Keratinocyte (primary cell): ENCODE measurements at regions not wholly inside any gene's neighbourhood (a gene's known extent, or its start where the extent isn't known, plus 50 kb on each side); places are given as distances from the start of the nearest gene placed in this dataset.

ENCODE experiments used
- DNase-seq: peaks from one replicate; pipeline ENCODE4 v3.0.0-alpha.2; 2011; ENCODE audit warnings: low read depth, missing footprints, low spot score
- FAIRE-seq: peaks from 2 replicates; lab custom pipeline; 2011; peaks lifted over from hg19 to GRCh38; lab: Jason Lieb, UNC
- H2AFZ ChIP-seq: 2 replicates; pipeline ENCODE4 v1.6.0; 2012; ENCODE audit warnings: low read length, control low read depth, inconsistent platforms; ENCODE audit not compliant: control insufficient read depth
- H3K27ac ChIP-seq: 2 replicates; pipeline ENCODE4 v1.5.1; 2011; ENCODE audit warnings: low read length; ENCODE audit not compliant: control insufficient read depth, insufficient read depth
- H3K27me3 ChIP-seq: 3 replicates; pipeline ENCODE4 v1.6.0; 2011; ENCODE audit warnings: low read length; ENCODE audit not compliant: control insufficient read depth, insufficient read depth; ENCODE audit errors: extremely low read depth
- H3K36me3 ChIP-seq, 2 experiments: 2 replicates in 1 of 2; 3 replicates in 1 of 2; pipeline ENCODE4 v1.5.1; 2011; ENCODE audit warnings: low read length in 2 of 2, mild to moderate bottlenecking in 1 of 2; ENCODE audit not compliant: control insufficient read depth in 2 of 2, insufficient read depth in 2 of 2; ENCODE audit errors: extremely low read depth in 1 of 2
- H3K4me1 ChIP-seq: 3 replicates; pipeline ENCODE4 v1.5.1; 2011; ENCODE audit warnings: low read length; ENCODE audit not compliant: control insufficient read depth, insufficient read depth; ENCODE audit errors: extremely low read depth
- H3K4me2 ChIP-seq: 3 replicates; pipeline ENCODE4 v1.6.0; 2011; ENCODE audit warnings: low read depth, low read length; ENCODE audit not compliant: control insufficient read depth, insufficient read depth; ENCODE audit errors: extremely low read depth
- H3K4me3 ChIP-seq, 3 experiments: fragments of 200-600 bp in 1 of 3; sonication (generic) in 1 of 3; 2 replicates in 2 of 3; 3 replicates in 1 of 3; pipeline ENCODE4 v1.5.1; 2011 to 2016; ENCODE audit warnings: low read length in 3 of 3, mild to moderate bottlenecking in 3 of 3, control low read depth in 2 of 3, inconsistent platforms in 1 of 3, low read depth in 1 of 3, mixed read lengths in 1 of 3, mixed run types in 1 of 3, moderate library complexity in 1 of 3; ENCODE audit not compliant: control insufficient read depth in 2 of 3, insufficient read depth in 2 of 3; ENCODE audit errors: extremely low read depth in 1 of 3
- H3K79me2 ChIP-seq: 2 replicates; pipeline ENCODE4 v1.6.0; 2012; ENCODE audit warnings: low read length; ENCODE audit not compliant: control insufficient read depth, insufficient read depth
- H3K9ac ChIP-seq: 3 replicates; pipeline ENCODE4 v1.6.0; 2011; ENCODE audit warnings: low read length; ENCODE audit not compliant: control insufficient read depth, insufficient read depth; ENCODE audit errors: extremely low read depth
- H3K9me1 ChIP-seq: 3 replicates; pipeline ENCODE4 v1.6.0; 2011; ENCODE audit warnings: low read length; ENCODE audit not compliant: control insufficient read depth, insufficient read depth; ENCODE audit errors: extremely low read depth
- H3K9me3 ChIP-seq: 2 replicates; pipeline ENCODE4 v1.5.1; 2012; ENCODE audit warnings: low read depth, low read length; ENCODE audit not compliant: control insufficient read depth
- H4K20me1 ChIP-seq: 3 replicates; pipeline ENCODE4 v1.6.0; 2011; ENCODE audit warnings: low read length; ENCODE audit not compliant: control insufficient read depth, insufficient read depth; ENCODE audit errors: extremely low read depth
- EZH2 ChIP-seq: IDR thresholded peaks from one replicate; pipeline ENCODE4 v1.6.1; 2012; ENCODE audit warnings: inconsistent platforms, mild to moderate bottlenecking, low read length, moderate library complexity
- dilution Hi-C: fragments of 300-500 bp; cut with MboI; formaldehyde crosslinking; loops from one replicate; pipeline ENCODE4 v1.7.0; 2020; ENCODE audit warnings: low sequenced_read_pairs; ENCODE audit not compliant: extremely low pct_ligation_motif_present
- TF ChIP-seq, protein P1 (sequence below), 3 experiments: IDR thresholded peaks in 1 of 3; conservative IDR thresholded peaks in 1 of 3; optimal IDR thresholded peaks in 1 of 3; 2 replicates in 2 of 3; 3 replicates in 1 of 3; pipeline versions ENCODE3 to v1.5.1; 2011; ENCODE audit warnings: low read length in 3 of 3, mild to moderate bottlenecking in 3 of 3, moderate library complexity in 2 of 3, control low read depth in 1 of 3, inconsistent platforms in 1 of 3; ENCODE audit not compliant: insufficient read depth in 2 of 3; ENCODE audit errors: extremely low read depth in 1 of 3

DNA sequence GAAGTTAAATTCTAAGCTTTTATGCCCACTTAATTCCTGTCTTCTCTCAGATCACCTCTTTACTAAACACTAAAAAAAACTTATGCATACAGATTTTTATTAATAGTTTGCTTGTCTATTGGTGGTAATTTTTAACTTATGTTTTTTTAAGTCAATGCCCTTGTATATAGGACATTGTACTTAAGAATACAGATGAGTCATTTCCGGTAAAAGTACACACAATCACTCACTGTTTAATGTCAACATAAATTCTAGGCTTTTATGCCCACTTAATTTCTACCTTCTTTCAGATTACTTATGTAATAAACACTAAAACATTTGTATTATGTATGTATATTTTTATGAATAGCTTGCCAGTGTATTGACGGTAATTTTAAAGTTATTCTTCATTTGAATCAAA is 872.8 kb upstream of the CDH9 start:
- Histone ChIP-seq H3K27me3 (no peaks in the 10 kb centered on the region), H3K36me3 (no peaks in the 10 kb centered on the region), H4K20me1 (no peaks in the 10 kb centered on the region), H3K4me3 (no peak overlapping the region), H2AFZ (no peak overlapping the region), H3K9me3 (no peaks in the 10 kb centered on the region), H3K27ac (no peak overlapping the region), H3K79me2 (no peaks in the 10 kb centered on the region), H3K9me1 (no peaks in the 10 kb centered on the region), H3K9ac (no peak overlapping the region), H3K4me1 (peaks cover 4% of the 10 kb centered on the region), H3K4me2 (no peak overlapping the region)
- FAIRE-seq (no peak), DNase-seq (no peak)
- TF ChIP-seq, protein P1, sequence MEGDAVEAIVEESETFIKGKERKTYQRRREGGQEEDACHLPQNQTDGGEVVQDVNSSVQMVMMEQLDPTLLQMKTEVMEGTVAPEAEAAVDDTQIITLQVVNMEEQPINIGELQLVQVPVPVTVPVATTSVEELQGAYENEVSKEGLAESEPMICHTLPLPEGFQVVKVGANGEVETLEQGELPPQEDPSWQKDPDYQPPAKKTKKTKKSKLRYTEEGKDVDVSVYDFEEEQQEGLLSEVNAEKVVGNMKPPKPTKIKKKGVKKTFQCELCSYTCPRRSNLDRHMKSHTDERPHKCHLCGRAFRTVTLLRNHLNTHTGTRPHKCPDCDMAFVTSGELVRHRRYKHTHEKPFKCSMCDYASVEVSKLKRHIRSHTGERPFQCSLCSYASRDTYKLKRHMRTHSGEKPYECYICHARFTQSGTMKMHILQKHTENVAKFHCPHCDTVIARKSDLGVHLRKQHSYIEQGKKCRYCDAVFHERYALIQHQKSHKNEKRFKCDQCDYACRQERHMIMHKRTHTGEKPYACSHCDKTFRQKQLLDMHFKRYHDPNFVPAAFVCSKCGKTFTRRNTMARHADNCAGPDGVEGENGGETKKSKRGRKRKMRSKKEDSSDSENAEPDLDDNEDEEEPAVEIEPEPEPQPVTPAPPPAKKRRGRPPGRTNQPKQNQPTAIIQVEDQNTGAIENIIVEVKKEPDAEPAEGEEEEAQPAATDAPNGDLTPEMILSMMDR (optimal IDR thresholded peaks at IDR 0.05 in 1 of 3, IDR thresholded peaks at IDR 0.05 in 1 of 3, conservative IDR thresholded peaks at IDR 0.05 in 1 of 3; ENCODE audit: extremely low read depth in 1 of 3, insufficient read depth in 2 of 3, low read length in 3 of 3) = no peak
- TF ChIP-seq EZH2 = no peak
- dilution Hi-C loops = no loop called here

DNA sequence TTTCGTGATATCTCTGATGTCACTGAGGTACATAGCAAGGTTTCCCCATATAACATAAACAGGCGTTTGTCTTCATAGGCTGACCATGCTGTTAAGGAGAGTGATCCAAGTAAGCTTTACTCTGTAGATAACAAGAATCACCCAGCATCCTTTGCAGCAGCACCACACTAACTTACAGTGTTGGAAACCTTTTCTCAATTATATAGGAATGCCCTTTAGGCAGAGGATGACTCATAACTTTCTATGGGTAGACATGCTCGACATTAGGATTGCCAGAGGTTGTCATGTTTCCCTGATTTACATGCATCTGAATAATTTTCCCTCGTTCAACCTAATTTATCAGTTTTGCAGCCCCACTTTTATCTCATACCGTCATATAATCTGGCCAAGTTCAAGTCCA is 870.0 kb upstream of the CDH9 start:
- no peak overlapping the region for H3K4me3 ChIP-seq
- no peaks in the 10 kb centered on the region for H3K9me1 ChIP-seq
- H3K79me2 ChIP-seq = no peaks in the 10 kb centered on the region
- H2AFZ ChIP-seq = no peak overlapping the region
- no peaks in the 10 kb centered on the region for H3K27me3 ChIP-seq
- no peak for DNase-seq
- no peak overlapping the region for H3K9ac ChIP-seq
- FAIRE-seq = no peak
- H3K4me1 ChIP-seq = peaks cover 5% of the 10 kb centered on the region
- no peaks in the 10 kb centered on the region for H3K9me3 ChIP-seq
- dilution Hi-C loops = no loop called here
- H4K20me1 ChIP-seq = no peaks in the 10 kb centered on the region
- no peaks in the 10 kb centered on the region for H3K36me3 ChIP-seq
- TF ChIP-seq EZH2 = no peak
- TF ChIP-seq, protein P1 (optimal IDR thresholded peaks at IDR 0.05 in 1 of 3, IDR thresholded peaks at IDR 0.05 in 1 of 3, conservative IDR thresholded peaks at IDR 0.05 in 1 of 3; ENCODE audit: extremely low read depth in 1 of 3, insufficient read depth in 2 of 3, low read length in 3 of 3) = no peak
- H3K27ac ChIP-seq = no peak overlapping the region
- no peak overlapping the region for H3K4me2 ChIP-seq
